ENCODE measurements at regions not wholly inside any gene's neighbourhood (a gene's known extent, or its start where the extent isn't known, plus 50 kb on each side); places are given as distances from the start of the nearest gene placed in this dataset.

DNA sequence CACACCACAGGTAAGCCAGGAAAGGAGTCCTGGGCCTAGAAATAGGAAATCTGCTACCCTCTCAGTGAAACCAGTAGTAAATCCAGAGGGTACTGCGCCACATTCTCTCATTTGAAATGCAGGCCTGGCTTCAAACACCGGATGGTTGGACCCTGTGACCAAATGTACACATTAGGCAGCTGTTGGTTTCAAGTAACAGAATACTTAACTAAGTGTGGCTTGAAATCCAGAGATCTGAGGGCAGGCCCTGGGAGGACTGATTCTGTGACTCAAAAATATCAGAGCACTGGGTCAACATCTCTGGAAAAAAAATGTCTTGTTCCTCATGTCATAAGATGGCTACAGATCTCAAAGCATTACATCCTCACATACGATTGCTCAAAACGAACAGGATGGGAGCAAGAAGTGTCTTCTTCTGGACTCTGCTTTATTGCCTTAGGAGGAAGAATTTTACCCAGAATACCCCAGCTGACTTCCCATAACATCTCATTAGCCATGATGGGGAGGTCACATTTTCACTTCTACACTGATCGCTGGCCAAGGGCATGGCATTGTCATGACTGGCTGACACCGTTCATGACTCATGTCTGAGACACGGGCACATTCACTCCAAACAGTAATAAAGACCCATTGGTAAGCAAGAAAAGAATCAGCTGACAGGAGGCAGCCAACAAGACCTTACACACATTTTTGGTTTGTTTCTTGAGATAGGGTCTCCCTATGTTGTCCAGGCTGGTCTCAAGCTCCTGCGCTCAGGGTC is 166.0 kb downstream of the ARRDC4 start:
- no peak for DNase-seq
- no peaks in the 10 kb centered on the region for H3K4me1 ChIP-seq
- H3K27ac ChIP-seq = no peak overlapping the region
- no peaks in the 10 kb centered on the region for H3K36me3 ChIP-seq
- H3K4me3 ChIP-seq = no peak overlapping the region
- intact Hi-C loops (cut with DNase I; ENCODE audit: low total_unique reads) = no loop called here
- no peaks in the 10 kb centered on the region for H3K9me3 ChIP-seq
- no peak for TF ChIP-seq CTCF (IDR thresholded peaks at IDR 0.05)
- no peaks in the 10 kb centered on the region for H3K27me3 ChIP-seq

GRCh38 chr15:98127586-98127985 is 167.1 kb downstream of the ARRDC4 start:
- Histone ChIP-seq H3K9me3 (no peaks in the 10 kb centered on the region), H3K27ac (no peak overlapping the region), H3K4me1 (no peaks in the 10 kb centered on the region), H3K36me3 (no peaks in the 10 kb centered on the region), H3K27me3 (no peaks in the 10 kb centered on the region), H3K4me3 (no peak overlapping the region)
- no peak for DNase-seq
- intact Hi-C loops (cut with DNase I; ENCODE audit: low total_unique reads) = no loop called here
- TF ChIP-seq CTCF (IDR thresholded peaks at IDR 0.05) = no peak

- Histone ChIP-seq H3K4me1 (no peaks in the 10 kb centered on the region), H3K27ac (no peak overlapping the region), H3K27me3 (no peaks in the 10 kb centered on the region), H3K4me3 (no peak overlapping the region), H3K9me3 (no peaks in the 10 kb centered on the region), H3K36me3 (no peaks in the 10 kb centered on the region)
- intact Hi-C loops (cut with DNase I; ENCODE audit: low total_unique reads) = no loop called here
- DNase-seq = no peak
- no peak for TF ChIP-seq CTCF (IDR thresholded peaks at IDR 0.05)
Observed at GRCh38 chr15:98131924-98132323, 171.4 kb downstream of the ARRDC4 start.

DNA sequence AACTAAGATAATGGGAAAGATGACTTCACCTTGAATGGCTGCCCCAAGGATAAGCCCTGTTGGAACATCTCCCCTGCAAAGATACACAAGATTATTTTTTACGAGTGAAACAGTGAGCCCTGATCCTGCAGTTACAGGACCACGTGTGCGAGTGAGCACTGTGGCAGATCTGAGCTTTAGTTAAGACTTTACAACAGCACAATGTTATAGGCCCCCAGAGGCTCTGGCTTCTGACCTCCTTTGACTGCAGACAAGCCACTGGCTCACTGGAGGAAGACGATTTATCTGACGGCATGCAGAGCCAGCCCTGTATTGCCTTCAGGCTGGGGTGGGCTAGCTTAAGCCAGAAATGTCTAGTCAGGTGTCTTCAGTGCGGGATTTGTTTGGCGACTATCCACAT is 174.4 kb downstream of the ARRDC4 start:
- Histone ChIP-seq H3K27me3 (no peaks in the 10 kb centered on the region), H3K4me3 (no peak overlapping the region), H3K4me1 (no peaks in the 10 kb centered on the region), H3K36me3 (no peaks in the 10 kb centered on the region), H3K9me3 (no peaks in the 10 kb centered on the region), H3K27ac (no peak overlapping the region)
- no peak for DNase-seq
- intact Hi-C loops (cut with DNase I; ENCODE audit: low total_unique reads) = no loop called here
- no peak for TF ChIP-seq CTCF (IDR thresholded peaks at IDR 0.05)

- no peak overlapping the region for H3K27ac ChIP-seq
- no peaks in the 10 kb centered on the region for H3K9me3 ChIP-seq
- H3K4me3 ChIP-seq = no peak overlapping the region
- no peak for TF ChIP-seq CTCF (IDR thresholded peaks at IDR 0.05)
- H3K27me3 ChIP-seq = no peaks in the 10 kb centered on the region
- DNase-seq = no peak
- no peaks in the 10 kb centered on the region for H3K36me3 ChIP-seq
- H3K4me1 ChIP-seq = no peaks in the 10 kb centered on the region
- intact Hi-C loops (cut with DNase I; ENCODE audit: low total_unique reads) = no loop called here
Observed at GRCh38 chr15:98138910-98139309, 178.4 kb downstream of the ARRDC4 start.

DNA sequence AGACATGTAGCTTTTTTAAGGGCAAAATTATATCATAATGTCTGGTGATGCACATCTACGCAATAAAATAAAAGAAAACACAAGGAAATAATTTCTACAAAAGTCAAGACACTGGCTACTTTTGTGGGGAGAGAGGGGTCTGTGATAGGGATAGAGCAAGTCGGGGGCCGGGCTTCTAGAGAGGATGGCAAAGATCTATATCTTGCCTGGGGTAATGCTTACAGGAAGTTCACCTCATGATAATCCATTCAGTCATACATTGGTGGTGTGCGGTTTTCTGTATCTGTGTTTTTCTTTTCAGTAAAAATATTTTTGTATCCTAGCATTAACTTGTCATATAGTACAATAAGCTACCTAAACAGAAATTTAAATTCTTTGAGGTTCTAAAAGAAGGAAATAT is 178.8 kb downstream of the ARRDC4 start:
- no peak for DNase-seq
- Histone ChIP-seq H3K4me1 (no peaks in the 10 kb centered on the region), H3K27me3 (no peaks in the 10 kb centered on the region), H3K36me3 (no peaks in the 10 kb centered on the region), H3K27ac (no peak overlapping the region), H3K9me3 (no peaks in the 10 kb centered on the region), H3K4me3 (no peak overlapping the region)
- no peak for TF ChIP-seq CTCF (IDR thresholded peaks at IDR 0.05)
- intact Hi-C loops (cut with DNase I; ENCODE audit: low total_unique reads) = no loop called here
